Osteocyte (in vitro differentiated cells): ENCODE measurements at regions not wholly inside any gene's neighbourhood (a gene's known extent, or its start where the extent isn't known, plus 50 kb on each side); places are given as distances from the start of the nearest gene placed in this dataset.

ENCODE experiments used
- DNase-seq: peaks from one replicate; pipeline ENCODE4 v3.0.0; 2021; ENCODE audit warnings: mixed read lengths; ENCODE audit not compliant: unreplicated experiment; ENCODE audit errors: extremely low spot score
- H3K27ac Mint-ChIP-seq: one replicate; pipeline ENCODE4 v1.8.0; 2021; ENCODE audit warnings: mild to moderate bottlenecking, mixed read lengths; ENCODE audit not compliant: unreplicated experiment
- H3K27me3 Mint-ChIP-seq: one replicate; pipeline ENCODE4 v1.8.0; 2021; ENCODE audit warnings: mixed read lengths; ENCODE audit not compliant: unreplicated experiment
- H3K36me3 Mint-ChIP-seq: one replicate; pipeline ENCODE4 v1.8.0; 2021; ENCODE audit warnings: mixed read lengths; ENCODE audit not compliant: unreplicated experiment
- H3K4me1 Mint-ChIP-seq: one replicate; pipeline ENCODE4 v1.8.0; 2021; ENCODE audit warnings: mixed read lengths; ENCODE audit not compliant: unreplicated experiment
- H3K4me3 Mint-ChIP-seq: one replicate; pipeline ENCODE4 v1.8.0; 2021; ENCODE audit warnings: mild to moderate bottlenecking, moderate library complexity, mixed read lengths; ENCODE audit not compliant: unreplicated experiment
- H3K9me3 Mint-ChIP-seq: one replicate; pipeline ENCODE4 v1.8.0; 2021; ENCODE audit warnings: mixed read lengths; ENCODE audit not compliant: unreplicated experiment
- TF ChIP-seq, protein P1 (sequence below): fragments of 200-600 bp; sonication (generic); IDR thresholded peaks from 2 replicates; pipeline ENCODE4 v1.5.0; 2021; ENCODE audit warnings: antibody characterized with exemption, mild to moderate bottlenecking, moderate library complexity

DNA sequence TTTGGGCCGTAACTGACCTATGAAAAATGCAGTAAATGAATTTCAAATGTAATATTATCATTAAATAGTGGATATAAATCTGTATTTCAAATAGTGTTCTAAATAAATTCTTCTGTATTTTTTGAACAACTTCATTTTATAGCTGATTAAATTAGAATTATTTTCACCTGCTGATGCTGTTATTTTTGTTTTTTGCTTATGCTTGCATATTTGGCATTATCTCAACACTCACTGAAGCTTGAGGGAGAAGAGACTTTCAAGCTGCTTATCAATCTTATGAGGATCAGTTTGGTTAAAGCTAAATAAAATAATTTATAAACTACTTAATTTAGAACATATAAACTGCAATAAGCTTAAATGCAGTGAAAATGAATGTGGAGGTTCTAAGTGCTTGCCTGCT, 251.3 kb upstream of the PCDH9 start:
- TF ChIP-seq, protein P1, sequence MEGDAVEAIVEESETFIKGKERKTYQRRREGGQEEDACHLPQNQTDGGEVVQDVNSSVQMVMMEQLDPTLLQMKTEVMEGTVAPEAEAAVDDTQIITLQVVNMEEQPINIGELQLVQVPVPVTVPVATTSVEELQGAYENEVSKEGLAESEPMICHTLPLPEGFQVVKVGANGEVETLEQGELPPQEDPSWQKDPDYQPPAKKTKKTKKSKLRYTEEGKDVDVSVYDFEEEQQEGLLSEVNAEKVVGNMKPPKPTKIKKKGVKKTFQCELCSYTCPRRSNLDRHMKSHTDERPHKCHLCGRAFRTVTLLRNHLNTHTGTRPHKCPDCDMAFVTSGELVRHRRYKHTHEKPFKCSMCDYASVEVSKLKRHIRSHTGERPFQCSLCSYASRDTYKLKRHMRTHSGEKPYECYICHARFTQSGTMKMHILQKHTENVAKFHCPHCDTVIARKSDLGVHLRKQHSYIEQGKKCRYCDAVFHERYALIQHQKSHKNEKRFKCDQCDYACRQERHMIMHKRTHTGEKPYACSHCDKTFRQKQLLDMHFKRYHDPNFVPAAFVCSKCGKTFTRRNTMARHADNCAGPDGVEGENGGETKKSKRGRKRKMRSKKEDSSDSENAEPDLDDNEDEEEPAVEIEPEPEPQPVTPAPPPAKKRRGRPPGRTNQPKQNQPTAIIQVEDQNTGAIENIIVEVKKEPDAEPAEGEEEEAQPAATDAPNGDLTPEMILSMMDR = no peak
- Mint-ChIP-seq H3K4me1 (no peaks in the 10 kb centered on the region), H3K27ac (no peak overlapping the region), H3K27me3 (no peaks in the 10 kb centered on the region), H3K9me3 (no peaks in the 10 kb centered on the region), H3K4me3 (no peak overlapping the region), H3K36me3 (no peaks in the 10 kb centered on the region)
- no peak for DNase-seq

DNA sequence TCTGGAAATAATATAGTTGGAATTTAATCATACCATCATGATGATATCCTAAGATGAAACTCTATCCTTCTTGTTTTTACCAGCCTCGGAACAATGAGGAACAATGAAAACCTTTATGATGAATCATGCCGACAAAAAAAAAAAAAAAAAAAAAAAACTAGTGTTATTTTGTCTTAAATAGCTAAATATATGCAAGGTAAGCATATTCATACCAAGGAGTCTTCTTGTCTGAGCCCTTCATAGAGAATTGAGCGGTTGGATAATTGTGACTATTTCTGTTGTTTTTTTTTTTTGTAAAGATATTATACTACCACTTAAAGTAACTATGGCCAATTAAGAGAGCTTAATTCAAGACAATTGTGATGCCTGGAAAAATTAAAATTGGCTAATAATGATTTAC, 244.0 kb upstream of the PCDH9 start:
- H3K9me3 Mint-ChIP-seq = peaks cover 8% of the 10 kb centered on the region
- no peak overlapping the region for H3K4me3 Mint-ChIP-seq
- no peaks in the 10 kb centered on the region for H3K27me3 Mint-ChIP-seq
- H3K4me1 Mint-ChIP-seq = no peaks in the 10 kb centered on the region
- no peak overlapping the region for H3K27ac Mint-ChIP-seq
- TF ChIP-seq, protein P1 = no peak
- DNase-seq = no peak
- no peaks in the 10 kb centered on the region for H3K36me3 Mint-ChIP-seq

DNA sequence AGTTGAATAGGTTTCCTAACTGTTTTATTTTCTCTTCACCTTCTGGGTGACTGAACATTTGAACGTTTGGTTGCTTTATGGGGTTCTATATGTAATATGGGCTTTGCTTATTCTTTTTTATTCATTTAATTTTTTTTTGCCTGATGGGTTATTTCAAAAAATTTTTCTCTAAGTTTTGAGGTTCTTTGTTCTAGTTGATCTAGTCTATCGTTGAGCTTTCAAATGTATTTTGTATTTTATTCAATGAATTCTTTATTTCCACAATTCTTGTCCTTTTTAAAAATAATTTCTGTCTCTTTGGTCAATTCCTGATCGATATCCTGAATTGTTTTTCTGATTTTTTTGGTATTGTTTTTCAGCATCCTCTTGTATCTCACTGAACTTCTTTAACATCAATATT, 239.5 kb upstream of the PCDH9 start:
- Mint-ChIP-seq H3K4me1 (peaks cover 2% of the 10 kb centered on the region), H3K9me3 (peaks cover 13% of the 10 kb centered on the region), H3K36me3 (no peaks in the 10 kb centered on the region), H3K4me3 (no peak overlapping the region), H3K27ac (no peak overlapping the region), H3K27me3 (no peaks in the 10 kb centered on the region)
- TF ChIP-seq, protein P1 = no peak
- DNase-seq = no peak

DNA sequence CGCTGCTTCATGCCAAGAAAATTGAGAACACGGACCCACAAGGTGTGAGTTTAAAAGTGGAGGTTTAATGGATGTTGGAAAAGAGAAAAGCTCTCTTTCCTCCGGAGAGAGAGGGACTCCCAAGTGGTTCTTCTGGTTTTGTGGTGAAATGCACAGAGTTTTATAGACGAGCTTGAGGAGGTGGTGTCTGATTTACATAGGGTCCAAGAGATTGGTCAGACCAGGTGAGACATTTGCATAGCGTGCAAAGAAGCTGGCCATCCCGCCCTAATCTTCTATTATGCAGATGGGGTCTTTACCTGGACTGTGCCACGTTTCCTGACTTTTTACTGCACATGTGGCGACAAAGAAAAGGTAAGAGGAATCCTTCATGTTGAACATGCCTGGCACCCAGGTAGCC, 236.4 kb upstream of the PCDH9 start:
- Mint-ChIP-seq H3K36me3 (no peaks in the 10 kb centered on the region), H3K4me3 (no peak overlapping the region), H3K27ac (no peak overlapping the region), H3K9me3 (peaks cover 13% of the 10 kb centered on the region), H3K4me1 (peaks cover 2% of the 10 kb centered on the region), H3K27me3 (no peaks in the 10 kb centered on the region)
- TF ChIP-seq, protein P1 = no peak
- DNase-seq = no peak

DNA sequence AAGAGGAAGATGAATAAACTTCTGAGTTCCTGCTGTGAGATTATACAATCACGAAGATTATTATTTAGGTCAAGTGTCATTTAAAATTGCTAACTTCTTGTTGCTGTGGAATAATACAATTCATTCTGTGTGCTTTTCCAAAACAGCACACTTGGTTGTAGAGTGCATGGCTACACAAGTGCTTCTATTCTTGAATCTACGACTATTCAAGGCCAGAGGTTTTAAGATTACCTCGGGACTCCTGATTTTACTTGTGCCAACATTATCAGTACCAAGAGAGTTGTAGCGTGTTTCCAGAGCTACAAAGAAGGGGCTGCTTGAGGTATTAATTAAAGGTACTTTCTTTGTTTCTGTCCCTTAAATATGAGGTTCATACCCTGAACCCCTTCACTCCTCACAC, 234.0 kb upstream of the PCDH9 start:
- no peak overlapping the region for H3K27ac Mint-ChIP-seq
- no peaks in the 10 kb centered on the region for H3K27me3 Mint-ChIP-seq
- peaks cover 2% of the 10 kb centered on the region for H3K4me1 Mint-ChIP-seq
- H3K36me3 Mint-ChIP-seq = no peaks in the 10 kb centered on the region
- H3K9me3 Mint-ChIP-seq = peaks cover 5% of the 10 kb centered on the region
- no peak for DNase-seq
- TF ChIP-seq, protein P1 = no peak
- H3K4me3 Mint-ChIP-seq = no peak overlapping the region
